MM.1S (cell line): ENCODE measurements at regions not wholly inside any gene's neighbourhood (a gene's known extent, or its start where the extent isn't known, plus 50 kb on each side); places are given as distances from the start of the nearest gene placed in this dataset.
"Not testable (repeated sequence)": the region's sequence is repeated elsewhere in the genome, so short reads cannot be mapped to it uniquely, and the experiment has no call there.

ENCODE experiments used
- DNase-seq: peaks from one replicate; pipeline ENCODE4 v3.0.0-alpha.2; 2015
- H2AFZ ChIP-seq: fragments of 300-600 bp; sonication (generic); 2 replicates; pipeline ENCODE4 v1.6.0; 2016; ENCODE audit warnings: antibody characterized with exemption, low read length
- H3F3A ChIP-seq: fragments of 300-600 bp; sonication (generic); 2 replicates; pipeline ENCODE4 v1.6.1; 2016; ENCODE audit warnings: mild to moderate bottlenecking, antibody characterized with exemption, low read length, moderate library complexity, mixed read lengths; ENCODE audit not compliant: insufficient read depth
- H3K27ac ChIP-seq: fragments of 300-600 bp; sonication (generic); 2 replicates; pipeline ENCODE4 v1.5.1; 2016; ENCODE audit warnings: mild to moderate bottlenecking, low read length
- H3K27me3 ChIP-seq: fragments of 300-600 bp; sonication (generic); replicated peaks from 2 replicates; pipeline ENCODE4 v1.6.0; 2016; ENCODE audit warnings: low read length; ENCODE audit not compliant: insufficient read depth
- H3K36me3 ChIP-seq: fragments of 300-600 bp; sonication (generic); replicated peaks from 2 replicates; pipeline ENCODE4 v1.6.1; 2016; ENCODE audit warnings: mild to moderate bottlenecking, low read length, mixed read lengths; ENCODE audit not compliant: insufficient read depth
- H3K4me1 ChIP-seq: fragments of 300-600 bp; sonication (generic); 2 replicates; pipeline ENCODE4 v1.6.1; 2016; ENCODE audit warnings: low read length, mixed read lengths
- H3K4me2 ChIP-seq: fragments of 300-600 bp; sonication (generic); 2 replicates; pipeline ENCODE4 v1.6.0; 2016; ENCODE audit warnings: low read depth, low read length
- H3K4me3 ChIP-seq: fragments of 300-600 bp; sonication (generic); 2 replicates; pipeline ENCODE4 v1.5.1; 2016; ENCODE audit warnings: low read length, mixed read lengths
- H3K79me2 ChIP-seq: fragments of 300-600 bp; sonication (generic); 2 replicates; pipeline ENCODE4 v1.6.1; 2016; ENCODE audit warnings: mixed run types, low read length, mixed read lengths
- H3K9ac ChIP-seq: fragments of 300-600 bp; sonication (generic); 2 replicates; pipeline ENCODE4 v1.6.1; 2016; ENCODE audit warnings: low read length, mixed read lengths
- H3K9me2 ChIP-seq: fragments of 300-600 bp; sonication (generic); replicated peaks from 2 replicates; pipeline ENCODE4 v1.6.1; 2016; ENCODE audit warnings: mild to moderate bottlenecking, low read length, mixed read lengths; ENCODE audit not compliant: insufficient read depth
- H3K9me3 ChIP-seq: fragments of 300-600 bp; sonication (generic); replicated peaks from 2 replicates; pipeline ENCODE4 v1.6.1; 2016; ENCODE audit warnings: mild to moderate bottlenecking, low read length, mixed read lengths; ENCODE audit not compliant: insufficient read depth
- H4K20me1 ChIP-seq: fragments of 300-600 bp; sonication (generic); 2 replicates; pipeline ENCODE4 v1.6.1; 2016; ENCODE audit warnings: mild to moderate bottlenecking, low read length, moderate library complexity, mixed read lengths; ENCODE audit not compliant: insufficient read depth
- EZH2 ChIP-seq: fragments of 300-600 bp; sonication (generic); optimal IDR thresholded peaks from 2 replicates; pipeline ENCODE3; 2017; ENCODE audit warnings: low read depth, mild to moderate bottlenecking, antibody characterized with exemption, low read length, mixed read lengths
- EZH2phosphoT487 ChIP-seq: fragments of 300-600 bp; sonication (generic); IDR thresholded peaks from 2 replicates; pipeline ENCODE4 v1.6.1; 2018; ENCODE audit warnings: antibody characterized with exemption, low read length
- TF ChIP-seq, protein P1 (sequence below): fragments of 300-600 bp; sonication (generic); IDR thresholded peaks from 2 replicates; pipeline ENCODE4 v1.5.1; 2016; ENCODE audit warnings: antibody characterized with exemption, low read length, mixed read lengths

DNA sequence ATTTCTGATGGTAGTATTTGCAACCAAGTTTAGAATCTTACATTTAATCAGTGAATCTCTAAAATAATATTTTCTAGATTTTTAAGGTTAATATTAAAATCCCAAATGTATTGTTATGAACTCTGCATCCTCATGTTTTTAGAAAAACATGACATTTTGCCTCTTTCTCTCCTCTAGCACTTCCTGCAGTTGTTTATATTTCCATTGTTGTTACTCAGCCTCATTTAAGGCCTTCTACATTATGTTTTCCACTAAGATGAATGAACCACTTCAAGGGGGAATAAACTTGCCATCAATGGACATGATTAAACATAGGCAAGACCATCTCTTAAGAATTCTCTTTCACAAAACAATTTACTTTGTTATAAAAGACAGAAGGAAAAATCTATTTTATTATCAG, 333.5 kb upstream of the IRAK1BP1 start:
- Histone ChIP-seq H3K4me3 (no peak overlapping the region), H3K36me3 (no peaks in the 10 kb centered on the region), H3F3A (no peaks in the 10 kb centered on the region), H4K20me1 (no peaks in the 10 kb centered on the region), H3K27me3 (no peaks in the 10 kb centered on the region), H2AFZ (no peak overlapping the region), H3K4me1 (0 out of 2 replicates have a peak, but pooled peaks cover 3% of the 10 kb centered on the region), H3K4me2 (no peak overlapping the region), H3K9ac (no peak overlapping the region), H3K27ac (no peak overlapping the region), H3K9me2 (no peaks in the 10 kb centered on the region), H3K9me3 (no peaks in the 10 kb centered on the region), H3K79me2 (no peaks in the 10 kb centered on the region)
- DNase-seq = no peak
- TF ChIP-seq, protein P1, sequence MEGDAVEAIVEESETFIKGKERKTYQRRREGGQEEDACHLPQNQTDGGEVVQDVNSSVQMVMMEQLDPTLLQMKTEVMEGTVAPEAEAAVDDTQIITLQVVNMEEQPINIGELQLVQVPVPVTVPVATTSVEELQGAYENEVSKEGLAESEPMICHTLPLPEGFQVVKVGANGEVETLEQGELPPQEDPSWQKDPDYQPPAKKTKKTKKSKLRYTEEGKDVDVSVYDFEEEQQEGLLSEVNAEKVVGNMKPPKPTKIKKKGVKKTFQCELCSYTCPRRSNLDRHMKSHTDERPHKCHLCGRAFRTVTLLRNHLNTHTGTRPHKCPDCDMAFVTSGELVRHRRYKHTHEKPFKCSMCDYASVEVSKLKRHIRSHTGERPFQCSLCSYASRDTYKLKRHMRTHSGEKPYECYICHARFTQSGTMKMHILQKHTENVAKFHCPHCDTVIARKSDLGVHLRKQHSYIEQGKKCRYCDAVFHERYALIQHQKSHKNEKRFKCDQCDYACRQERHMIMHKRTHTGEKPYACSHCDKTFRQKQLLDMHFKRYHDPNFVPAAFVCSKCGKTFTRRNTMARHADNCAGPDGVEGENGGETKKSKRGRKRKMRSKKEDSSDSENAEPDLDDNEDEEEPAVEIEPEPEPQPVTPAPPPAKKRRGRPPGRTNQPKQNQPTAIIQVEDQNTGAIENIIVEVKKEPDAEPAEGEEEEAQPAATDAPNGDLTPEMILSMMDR = no peak
- TF ChIP-seq EZH2 = no peak
- TF ChIP-seq EZH2phosphoT487 = no peak

DNA sequence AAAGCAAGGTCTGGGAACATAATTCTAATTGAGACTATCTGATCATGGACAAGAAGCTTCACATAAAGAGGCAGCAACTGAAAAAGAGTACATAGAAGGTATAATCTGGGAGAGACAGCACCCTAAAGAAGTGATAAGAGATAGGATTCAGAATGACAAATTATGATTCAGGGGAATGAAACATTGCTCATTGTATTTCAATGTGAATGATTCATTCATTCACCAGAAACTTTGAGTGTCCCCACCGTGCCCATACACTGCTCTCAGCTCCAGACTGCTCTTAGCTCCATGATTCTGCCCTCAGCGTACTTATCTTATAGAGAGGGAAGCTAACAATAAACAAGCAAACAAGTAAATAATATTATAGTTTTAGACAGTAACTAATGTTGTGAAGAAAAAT, 329.3 kb upstream of the IRAK1BP1 start:
- H2AFZ ChIP-seq = no peak overlapping the region
- H3F3A ChIP-seq = no peaks in the 10 kb centered on the region
- H3K27me3 ChIP-seq = no peaks in the 10 kb centered on the region
- no peaks in the 10 kb centered on the region for H3K79me2 ChIP-seq
- H3K9ac ChIP-seq = no peak overlapping the region
- no peaks in the 10 kb centered on the region for H3K9me2 ChIP-seq
- no peaks in the 10 kb centered on the region for H4K20me1 ChIP-seq
- H3K36me3 ChIP-seq = no peaks in the 10 kb centered on the region
- H3K4me3 ChIP-seq = no peak overlapping the region
- DNase-seq = no peak
- H3K9me3 ChIP-seq = no peaks in the 10 kb centered on the region
- TF ChIP-seq EZH2 = no peak
- TF ChIP-seq, protein P1 = no peak
- H3K4me2 ChIP-seq = no peak overlapping the region
- no peak overlapping the region for H3K27ac ChIP-seq
- H3K4me1 ChIP-seq = no peaks in the 10 kb centered on the region

DNA sequence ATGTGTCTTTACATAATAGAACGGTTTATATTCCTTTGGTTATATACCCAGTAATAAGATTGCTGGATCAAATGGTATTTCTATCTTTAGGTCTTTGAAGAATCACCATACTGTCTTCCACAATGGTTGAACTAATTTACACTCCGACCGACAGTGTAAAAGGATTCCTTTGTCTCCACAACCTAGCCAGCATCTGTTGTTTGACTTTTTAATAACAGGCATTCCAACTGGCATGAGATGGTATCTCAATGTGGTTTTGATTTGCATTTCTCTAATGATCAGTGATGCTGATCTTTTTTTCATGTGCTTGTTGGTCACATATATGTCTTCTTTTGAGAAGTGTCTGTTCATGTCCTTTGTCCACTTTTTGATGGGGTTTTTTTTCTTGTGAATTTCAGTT, 319.7 kb upstream of the IRAK1BP1 start:
- not testable (repeated sequence) for H3K9me3 ChIP-seq, H3K4me1 ChIP-seq, H3K4me3 ChIP-seq, H3F3A ChIP-seq, H3K4me2 ChIP-seq, H3K27me3 ChIP-seq, H3K9ac ChIP-seq, H2AFZ ChIP-seq, H3K79me2 ChIP-seq, H3K36me3 ChIP-seq, DNase-seq, H4K20me1 ChIP-seq, H3K9me2 ChIP-seq, H3K27ac ChIP-seq

DNA sequence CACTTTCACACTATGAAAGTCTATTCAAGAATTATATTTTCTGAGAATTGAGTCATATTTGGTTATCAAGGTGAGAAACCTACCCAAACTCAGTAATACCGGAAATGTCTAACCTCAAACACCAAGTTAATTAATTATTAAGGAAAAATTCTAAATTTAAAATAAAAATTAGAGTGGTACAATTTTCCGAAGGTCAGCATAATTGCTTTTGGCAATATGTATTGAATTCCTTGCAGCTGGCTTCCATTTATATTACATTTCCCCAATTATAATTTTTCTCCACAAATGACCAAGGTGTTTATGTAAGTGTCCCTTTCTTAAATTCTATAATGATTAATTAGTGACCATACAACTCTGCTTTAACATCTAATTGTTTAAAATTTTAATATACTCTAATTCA, 316.0 kb upstream of the IRAK1BP1 start:
- no peaks in the 10 kb centered on the region for H4K20me1 ChIP-seq
- no peaks in the 10 kb centered on the region for H3F3A ChIP-seq
- H3K4me3 ChIP-seq = no peak overlapping the region
- H3K27ac ChIP-seq = no peak overlapping the region
- no peaks in the 10 kb centered on the region for H3K9me2 ChIP-seq
- no peaks in the 10 kb centered on the region for H3K9me3 ChIP-seq
- H2AFZ ChIP-seq = no peak overlapping the region
- no peak overlapping the region for H3K4me2 ChIP-seq
- H3K36me3 ChIP-seq = no peaks in the 10 kb centered on the region
- H3K4me1 ChIP-seq = no peaks in the 10 kb centered on the region
- TF ChIP-seq, protein P1 = no peak
- TF ChIP-seq EZH2 = no peak
- H3K27me3 ChIP-seq = no peaks in the 10 kb centered on the region
- DNase-seq = no peak
- H3K79me2 ChIP-seq = no peaks in the 10 kb centered on the region
- H3K9ac ChIP-seq = no peak overlapping the region
